ENCODE measurements at regions not wholly inside any gene's neighbourhood (a gene's known extent, or its start where the extent isn't known, plus 50 kb on each side); places are given as distances from the start of the nearest gene placed in this dataset.

DNA sequence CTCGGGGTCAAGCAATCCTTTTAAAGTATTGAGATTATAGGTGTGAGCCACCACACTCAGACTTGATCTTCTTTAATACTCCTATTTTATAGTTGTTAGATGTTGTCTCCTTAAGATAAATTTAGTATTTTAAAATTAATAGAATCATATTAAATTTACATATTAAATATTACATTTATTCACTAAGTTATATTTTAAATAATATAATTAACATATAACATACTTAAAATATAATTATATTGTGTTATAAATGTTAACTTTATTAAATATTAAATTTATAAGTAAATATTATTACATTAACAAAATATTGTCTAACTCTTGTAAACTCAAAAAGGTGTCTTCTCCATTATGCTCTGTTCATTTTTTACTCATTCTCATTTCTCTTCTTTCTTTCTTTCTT lies 675.9 kb upstream of the ADGRL4 start:
- TF ChIP-seq, protein P1, sequence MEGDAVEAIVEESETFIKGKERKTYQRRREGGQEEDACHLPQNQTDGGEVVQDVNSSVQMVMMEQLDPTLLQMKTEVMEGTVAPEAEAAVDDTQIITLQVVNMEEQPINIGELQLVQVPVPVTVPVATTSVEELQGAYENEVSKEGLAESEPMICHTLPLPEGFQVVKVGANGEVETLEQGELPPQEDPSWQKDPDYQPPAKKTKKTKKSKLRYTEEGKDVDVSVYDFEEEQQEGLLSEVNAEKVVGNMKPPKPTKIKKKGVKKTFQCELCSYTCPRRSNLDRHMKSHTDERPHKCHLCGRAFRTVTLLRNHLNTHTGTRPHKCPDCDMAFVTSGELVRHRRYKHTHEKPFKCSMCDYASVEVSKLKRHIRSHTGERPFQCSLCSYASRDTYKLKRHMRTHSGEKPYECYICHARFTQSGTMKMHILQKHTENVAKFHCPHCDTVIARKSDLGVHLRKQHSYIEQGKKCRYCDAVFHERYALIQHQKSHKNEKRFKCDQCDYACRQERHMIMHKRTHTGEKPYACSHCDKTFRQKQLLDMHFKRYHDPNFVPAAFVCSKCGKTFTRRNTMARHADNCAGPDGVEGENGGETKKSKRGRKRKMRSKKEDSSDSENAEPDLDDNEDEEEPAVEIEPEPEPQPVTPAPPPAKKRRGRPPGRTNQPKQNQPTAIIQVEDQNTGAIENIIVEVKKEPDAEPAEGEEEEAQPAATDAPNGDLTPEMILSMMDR (IDR thresholded peaks at IDR 0.05; ENCODE audit: low read length) = no peak
- TF ChIP-seq EZH2 (optimal IDR thresholded peaks at IDR 0.05; ENCODE audit: low read depth, low read length) = no peak

All from MM.1S (cell line).